BE2C (cell line): ENCODE measurements at regions not wholly inside any gene's neighbourhood (a gene's known extent, or its start where the extent isn't known, plus 50 kb on each side); places are given as distances from the start of the nearest gene placed in this dataset.

Experiments used
- DNase-seq: peaks from one replicate; pipeline ENCODE4 v3.0.0-alpha.2; 2020
- H3K27me3 ChIP-seq: fragments of 250-450 bp; sonication (Bioruptor Pico); 2 replicates; pipeline ENCODE4 v1.5.1; 2020; ENCODE audit warnings: mild to moderate bottlenecking
- H3K36me3 ChIP-seq: fragments of 250-450 bp; sonication (Bioruptor Pico); 2 replicates; pipeline ENCODE4 v1.5.1; 2020; ENCODE audit warnings: mild to moderate bottlenecking
- H3K4me1 ChIP-seq: fragments of 250-450 bp; sonication (Bioruptor Pico); 2 replicates; pipeline ENCODE4 v1.5.1; 2020
- H3K4me3 ChIP-seq: 2 replicates; pipeline ENCODE4 v1.5.1; 2011; ENCODE audit warnings: low read depth, low read length
- H3K9me3 ChIP-seq: fragments of 250-450 bp; sonication (Bioruptor Pico); 2 replicates; pipeline ENCODE4 v1.5.1; 2020
- TF ChIP-seq, protein P1 (sequence below): IDR thresholded peaks from 2 replicates; pipeline ENCODE4 v1.5.1; 2012; ENCODE audit warnings: mild to moderate bottlenecking, low read depth, low read length

DNA sequence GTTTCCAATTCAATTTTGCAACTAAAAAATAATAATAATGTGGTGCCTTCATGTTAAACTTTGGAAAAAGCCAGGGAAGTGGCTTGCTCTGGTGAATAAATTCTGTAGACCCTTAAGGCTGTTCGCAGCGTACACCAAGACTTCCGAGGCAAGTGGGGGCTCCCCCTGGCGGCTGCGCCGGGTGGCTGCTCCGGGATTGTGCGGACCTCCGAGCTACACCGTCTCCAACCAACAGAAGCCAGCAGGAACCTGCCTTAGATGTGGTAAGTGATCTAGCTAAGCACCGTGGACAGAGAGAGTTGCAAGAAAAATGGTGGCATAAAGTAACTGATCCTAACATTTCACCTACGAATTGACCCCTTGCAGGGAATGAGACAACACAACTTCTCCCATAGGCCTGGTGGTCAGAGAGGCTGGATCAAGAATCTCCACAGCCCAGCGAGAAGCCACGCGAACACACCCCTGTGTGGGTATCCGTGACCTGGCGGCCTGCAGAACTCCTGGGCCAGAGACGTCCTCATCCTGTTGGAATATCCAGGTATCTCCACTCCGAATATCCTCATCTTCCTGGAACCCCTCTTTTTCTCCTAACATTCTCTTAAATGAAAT is 69.6 kb downstream of the TBXT start:
- Histone ChIP-seq H3K4me3 (peak overlapping the region; percentile 60), H3K4me1 (no peaks in the 10 kb centered on the region), H3K36me3 (no peaks in the 10 kb centered on the region), H3K9me3 (no peaks in the 10 kb centered on the region), H3K27me3 (no peaks in the 10 kb centered on the region)
- peak; percentile 81 for DNase-seq
- TF ChIP-seq, protein P1, sequence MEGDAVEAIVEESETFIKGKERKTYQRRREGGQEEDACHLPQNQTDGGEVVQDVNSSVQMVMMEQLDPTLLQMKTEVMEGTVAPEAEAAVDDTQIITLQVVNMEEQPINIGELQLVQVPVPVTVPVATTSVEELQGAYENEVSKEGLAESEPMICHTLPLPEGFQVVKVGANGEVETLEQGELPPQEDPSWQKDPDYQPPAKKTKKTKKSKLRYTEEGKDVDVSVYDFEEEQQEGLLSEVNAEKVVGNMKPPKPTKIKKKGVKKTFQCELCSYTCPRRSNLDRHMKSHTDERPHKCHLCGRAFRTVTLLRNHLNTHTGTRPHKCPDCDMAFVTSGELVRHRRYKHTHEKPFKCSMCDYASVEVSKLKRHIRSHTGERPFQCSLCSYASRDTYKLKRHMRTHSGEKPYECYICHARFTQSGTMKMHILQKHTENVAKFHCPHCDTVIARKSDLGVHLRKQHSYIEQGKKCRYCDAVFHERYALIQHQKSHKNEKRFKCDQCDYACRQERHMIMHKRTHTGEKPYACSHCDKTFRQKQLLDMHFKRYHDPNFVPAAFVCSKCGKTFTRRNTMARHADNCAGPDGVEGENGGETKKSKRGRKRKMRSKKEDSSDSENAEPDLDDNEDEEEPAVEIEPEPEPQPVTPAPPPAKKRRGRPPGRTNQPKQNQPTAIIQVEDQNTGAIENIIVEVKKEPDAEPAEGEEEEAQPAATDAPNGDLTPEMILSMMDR = peak; percentile 98

- H3K27me3 ChIP-seq = no peaks in the 10 kb centered on the region
- H3K36me3 ChIP-seq = no peaks in the 10 kb centered on the region
- H3K4me3 ChIP-seq = no peak overlapping the region
- no peak for DNase-seq
- H3K9me3 ChIP-seq = no peaks in the 10 kb centered on the region
- no peaks in the 10 kb centered on the region for H3K4me1 ChIP-seq
- TF ChIP-seq, protein P1 = no peak
Measured at GRCh38 chr6:166087852-166088251, 79.8 kb downstream of the TBXT start.

GRCh38 chr6:166087246-166087645 is 80.4 kb downstream of the TBXT start:
- Histone ChIP-seq H3K9me3 (no peaks in the 10 kb centered on the region), H3K27me3 (no peaks in the 10 kb centered on the region)

GRCh38 chr6:166085500-166085899 is 82.2 kb downstream of the TBXT start:
- Histone ChIP-seq H3K4me1 (no peaks in the 10 kb centered on the region), H3K27me3 (no peaks in the 10 kb centered on the region), H3K36me3 (no peaks in the 10 kb centered on the region), H3K4me3 (no peak overlapping the region), H3K9me3 (no peaks in the 10 kb centered on the region)
- DNase-seq = no peak
- TF ChIP-seq, protein P1 = no peak

More at GRCh38 chr6:166087246-166087645, 80.4 kb downstream of the TBXT start:
- no peak for DNase-seq
- TF ChIP-seq, protein P1 = no peak
- Histone ChIP-seq H3K4me3 (no peak overlapping the region), H3K36me3 (no peaks in the 10 kb centered on the region), H3K4me1 (no peaks in the 10 kb centered on the region)

DNA sequence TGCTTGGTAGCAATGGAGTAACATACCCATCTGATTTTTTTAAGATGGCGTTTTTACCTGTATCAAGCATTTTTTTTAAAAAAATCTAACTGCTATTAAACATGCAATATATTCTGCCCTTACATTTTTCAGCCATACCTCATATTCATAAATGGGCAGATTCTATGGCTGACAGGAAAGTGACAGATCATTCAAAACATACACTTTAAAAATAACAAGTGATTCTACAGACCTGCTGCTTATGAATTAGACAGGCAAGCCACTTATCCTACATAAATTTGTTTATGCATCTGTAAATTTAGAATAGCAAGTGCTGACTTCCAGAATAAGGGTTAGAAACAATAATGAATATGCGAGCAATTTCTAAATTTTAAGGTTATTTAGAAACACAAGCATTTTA is 82.7 kb downstream of the TBXT start:
- DNase-seq = no peak
- Histone ChIP-seq H3K36me3 (no peaks in the 10 kb centered on the region), H3K27me3 (no peaks in the 10 kb centered on the region), H3K9me3 (no peaks in the 10 kb centered on the region), H3K4me1 (no peaks in the 10 kb centered on the region), H3K4me3 (no peak overlapping the region)
- TF ChIP-seq, protein P1 = no peak

- no peak for DNase-seq
- no peaks in the 10 kb centered on the region for H3K4me1 ChIP-seq
- no peaks in the 10 kb centered on the region for H3K36me3 ChIP-seq
- no peak overlapping the region for H3K4me3 ChIP-seq
- no peaks in the 10 kb centered on the region for H3K27me3 ChIP-seq
- H3K9me3 ChIP-seq = no peaks in the 10 kb centered on the region
- TF ChIP-seq, protein P1 = no peak
Measured at GRCh38 chr6:166079841-166080240, 87.8 kb downstream of the TBXT start.
